ENCODE measurements at regions not wholly inside any gene's neighbourhood (a gene's known extent, or its start where the extent isn't known, plus 50 kb on each side); places are given as distances from the start of the nearest gene placed in this dataset.
A peak's percentile ranks its signal among the peaks of the same experiment; 100 is the strongest.
"Not testable (repeated sequence)": the region's sequence is repeated elsewhere in the genome, so short reads cannot be mapped to it uniquely, and the experiment has no call there.

DNA sequence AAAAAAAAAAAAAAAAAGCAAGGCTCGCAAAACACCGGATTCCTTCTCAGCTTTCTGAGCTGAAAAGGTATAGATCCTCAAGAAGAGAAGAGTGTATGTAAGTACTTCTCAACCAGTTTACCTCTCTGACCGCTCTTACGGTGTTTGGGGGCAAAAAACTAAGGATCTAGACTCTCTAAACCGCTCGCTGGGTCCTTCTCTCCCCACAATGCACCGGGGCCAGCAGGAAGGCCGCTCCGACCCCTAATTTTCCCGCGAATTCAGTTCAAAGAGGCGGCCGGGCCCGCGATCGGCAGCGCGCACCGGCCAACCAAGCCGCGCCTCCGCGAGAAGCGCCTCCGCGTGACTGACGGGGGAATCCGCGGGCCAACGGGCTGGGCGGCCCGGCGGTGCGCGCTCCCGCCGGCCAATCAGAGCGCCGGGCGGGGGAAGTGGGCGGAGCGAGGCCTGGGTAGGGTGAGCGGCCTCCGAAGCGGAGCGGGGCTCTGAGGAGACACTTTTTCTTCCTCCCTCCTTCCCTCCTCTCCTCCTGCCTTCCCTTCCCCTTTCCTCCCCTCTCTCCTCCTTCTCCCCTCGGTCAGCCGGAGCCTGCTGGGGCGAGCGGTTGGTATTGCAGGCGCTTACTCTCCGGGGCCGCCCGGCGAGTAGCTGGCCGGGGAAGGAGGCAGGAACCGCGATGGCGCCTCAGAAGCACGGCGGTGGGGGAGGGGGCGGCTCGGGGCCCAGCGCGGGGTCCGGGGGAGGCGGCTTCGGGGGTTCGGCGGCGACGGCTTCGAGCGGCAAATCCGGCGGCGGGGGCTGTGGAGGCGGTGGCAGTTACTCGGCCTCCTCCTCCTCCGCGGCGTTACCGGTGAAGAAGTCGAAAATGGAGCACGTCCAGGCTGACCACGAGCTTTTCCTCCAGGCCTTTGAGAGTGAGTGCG, 93.0 kb downstream of the CRLF3 start:
- peak; percentile 75 for DNase-seq (ENCODE audit: low read depth, low spot score)
- in situ Hi-C loops (cut with HindIII; ENCODE audit: low pct_unique_long_range_greater_than_20kb, low sequenced_read_pairs), result not testable (repeated sequence)

DNA sequence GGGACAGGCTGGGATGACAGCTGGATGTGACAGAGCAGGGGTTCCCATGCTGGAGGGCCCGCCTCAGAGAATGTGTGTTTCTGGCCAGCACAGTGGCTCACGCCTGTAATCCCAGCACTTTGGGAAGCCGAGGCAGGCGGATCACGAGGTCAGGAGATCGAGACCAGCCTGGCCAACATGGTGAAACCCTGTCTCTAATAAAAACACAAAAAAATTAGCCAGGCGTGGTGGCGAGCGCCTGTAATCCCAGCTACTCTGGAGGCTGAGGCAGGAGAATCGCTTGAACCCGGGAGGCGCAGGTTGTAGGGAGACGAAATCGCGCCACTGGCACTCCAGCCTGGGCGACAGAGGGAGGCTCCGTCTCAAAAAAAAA, 93.7 kb downstream of the CRLF3 start:
- in situ Hi-C loops (cut with HindIII; ENCODE audit: low pct_unique_long_range_greater_than_20kb, low sequenced_read_pairs), result not testable (repeated sequence)

DNA sequence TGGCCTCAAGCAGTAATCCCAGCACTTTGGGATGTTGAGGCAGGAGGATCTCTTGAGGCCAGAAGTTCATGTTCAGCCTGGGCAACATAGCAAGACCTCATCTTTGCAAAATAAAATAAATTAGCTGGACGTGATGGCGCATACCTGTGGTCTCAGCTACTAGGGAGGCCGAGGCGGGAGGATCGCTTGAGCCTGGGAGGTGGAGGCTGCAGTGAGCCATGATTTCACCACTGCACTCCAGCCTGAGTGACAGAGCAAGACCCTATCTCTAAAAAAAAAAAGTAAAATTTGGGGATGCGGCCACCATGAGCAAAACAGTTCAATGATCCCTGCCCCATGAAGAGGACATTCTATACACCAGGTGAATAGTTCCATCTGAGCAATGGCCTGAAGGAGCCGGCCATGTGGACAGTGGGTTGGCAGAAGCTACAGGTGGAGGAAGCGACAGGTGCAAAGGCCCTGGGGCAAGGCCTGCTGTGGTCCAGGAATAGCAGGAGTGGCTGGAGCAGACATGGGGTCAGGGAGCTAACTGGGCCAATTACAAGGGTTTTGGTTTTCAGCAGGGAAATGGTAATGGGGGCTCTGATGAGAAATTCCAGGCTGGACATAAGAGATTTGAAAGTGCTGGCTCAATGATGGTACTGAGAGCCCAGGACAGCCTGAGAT, 94.2 kb downstream of the CRLF3 start:
- DNase-seq (ENCODE audit: low read depth, low spot score); in situ Hi-C loops (cut with HindIII; ENCODE audit: low pct_unique_long_range_greater_than_20kb, low sequenced_read_pairs): not testable (repeated sequence)

More for the DNA sequence above, 93.7 kb downstream of the CRLF3 start:
- not testable (repeated sequence) for DNase-seq (ENCODE audit: low read depth, low spot score)

DNA sequence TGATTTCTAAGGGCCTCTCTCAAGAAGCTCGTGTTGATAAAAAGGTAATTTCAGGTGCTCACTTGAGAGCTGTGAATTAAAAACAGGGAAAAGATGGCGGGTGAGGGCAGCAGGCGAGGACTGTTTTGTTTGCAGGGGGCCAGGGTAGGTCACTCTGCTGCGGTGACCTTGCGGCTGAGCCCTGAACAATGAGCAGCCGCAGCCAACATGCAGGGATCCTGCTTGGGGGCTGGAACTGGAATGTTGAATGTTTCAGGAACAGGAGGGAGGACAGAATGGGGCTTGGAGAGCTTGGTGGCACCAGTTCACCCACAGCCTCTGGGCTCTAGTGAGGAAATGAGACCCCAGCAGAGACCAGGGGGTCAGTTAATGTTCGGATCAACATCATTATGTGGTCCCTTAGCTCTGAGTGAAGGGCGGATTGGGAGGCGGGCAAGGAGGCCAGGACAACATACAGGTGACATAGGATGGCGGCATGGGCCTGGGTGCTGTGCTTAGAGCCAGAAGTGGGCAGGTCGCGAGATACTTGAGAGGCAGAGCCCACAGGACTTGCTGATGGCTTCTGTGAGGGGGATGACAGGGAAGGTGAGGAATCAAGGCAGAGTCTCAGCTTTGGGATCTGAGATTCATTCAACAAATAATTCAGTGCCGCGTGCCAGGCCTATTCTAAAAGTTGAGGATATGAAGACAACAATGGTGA, 94.9 kb downstream of the CRLF3 start:
- DNase-seq (ENCODE audit: low read depth, low spot score), result not testable (repeated sequence)

DNA sequence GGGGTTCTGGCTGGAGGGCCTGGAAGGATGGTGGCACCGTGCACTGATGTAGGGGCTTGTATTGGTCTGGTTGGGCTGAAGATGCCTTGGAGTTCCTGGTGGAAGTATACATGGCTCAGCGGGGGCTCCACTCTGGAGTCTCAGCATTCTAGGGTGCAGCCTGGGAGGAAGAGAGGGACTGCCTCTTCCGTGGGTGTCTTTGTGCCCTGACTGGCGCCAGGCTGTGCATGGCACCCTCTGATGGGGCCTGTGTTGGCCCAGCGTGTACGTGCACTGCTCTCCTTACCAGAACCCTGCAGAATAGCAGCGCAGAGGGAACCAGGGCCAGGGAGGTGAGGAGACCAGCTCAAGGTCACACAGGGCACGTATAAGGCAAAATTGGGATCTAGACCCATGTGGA, 97.0 kb downstream of the CRLF3 start:
- DNase-seq (ENCODE audit: low read depth, low spot score); in situ Hi-C loops (cut with HindIII; ENCODE audit: low pct_unique_long_range_greater_than_20kb, low sequenced_read_pairs): not testable (repeated sequence)

More for the DNA sequence above, 94.9 kb downstream of the CRLF3 start:
- in situ Hi-C loops (cut with HindIII; ENCODE audit: low pct_unique_long_range_greater_than_20kb, low sequenced_read_pairs), result not testable (repeated sequence)

DNA sequence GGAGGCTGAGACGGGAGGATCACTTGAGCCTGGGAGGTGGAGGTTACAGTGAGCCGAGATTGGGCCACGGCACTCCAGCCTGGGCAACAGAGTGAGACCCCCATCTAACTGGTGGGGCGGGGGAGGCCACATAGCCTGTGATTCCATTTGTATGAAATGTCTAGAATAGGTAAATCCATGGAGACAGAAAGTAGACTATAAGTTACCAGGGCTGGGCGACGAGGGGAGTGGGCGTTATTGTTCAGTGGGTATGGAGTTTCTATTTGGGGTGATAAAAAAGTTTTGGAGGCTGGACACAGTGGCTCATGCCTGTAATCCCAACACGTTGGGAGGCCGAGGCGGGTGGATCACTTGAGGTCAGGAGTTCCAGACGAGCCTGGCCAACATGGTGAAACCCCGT, 97.8 kb downstream of the CRLF3 start:
- in situ Hi-C loops (cut with HindIII; ENCODE audit: low pct_unique_long_range_greater_than_20kb, low sequenced_read_pairs); DNase-seq (ENCODE audit: low read depth, low spot score): not testable (repeated sequence)

DNA sequence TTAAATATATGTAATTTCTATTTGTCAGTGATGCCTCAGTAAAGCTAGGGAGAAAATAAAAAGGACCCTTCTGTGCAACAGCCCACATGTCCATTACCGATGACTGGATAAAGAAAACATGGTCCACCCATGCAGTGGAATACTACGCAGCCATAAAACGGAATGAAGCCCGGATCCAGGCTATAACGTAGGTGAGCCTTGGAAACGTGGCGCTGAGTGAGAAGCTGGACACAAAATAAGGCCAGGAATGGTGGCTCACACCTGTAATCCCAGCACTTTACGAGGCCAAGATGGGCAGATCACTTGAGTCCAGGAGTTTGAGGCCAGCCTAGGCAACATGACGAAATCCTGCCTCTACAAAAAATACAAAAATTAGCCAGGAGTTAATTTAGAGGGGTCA, 98.2 kb downstream of the CRLF3 start:
- in situ Hi-C loops (cut with HindIII; ENCODE audit: low pct_unique_long_range_greater_than_20kb, low sequenced_read_pairs), result not testable (repeated sequence)

DNA sequence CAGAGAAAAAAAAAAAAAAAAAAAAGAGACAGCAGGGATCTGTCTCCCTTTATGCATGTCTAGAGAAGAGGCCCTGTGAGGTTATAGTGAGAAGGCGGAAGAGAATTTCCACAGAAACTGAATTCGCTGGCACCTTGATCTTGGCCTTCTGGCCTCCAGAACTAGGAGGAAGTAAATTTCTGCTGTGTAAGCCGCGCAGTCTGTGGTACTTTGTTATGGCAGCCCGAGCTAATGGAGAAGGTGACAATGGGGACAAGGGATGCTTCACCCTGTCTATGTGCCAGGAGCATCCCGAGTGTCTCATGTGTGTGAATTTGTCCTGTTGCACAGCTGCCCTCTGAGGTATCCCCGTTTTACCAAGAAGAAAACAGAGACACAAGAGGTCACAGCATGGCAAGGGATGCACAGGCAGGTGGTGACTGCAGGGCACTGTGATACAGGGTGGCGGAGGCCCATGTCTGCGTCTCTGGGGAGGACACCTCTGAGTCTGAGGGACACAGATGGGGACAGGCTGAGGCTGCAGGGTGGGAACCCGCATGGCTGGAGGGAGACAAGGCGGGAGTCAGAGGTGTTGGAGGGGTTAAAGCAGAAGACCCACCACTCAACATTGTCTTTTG, 100.3 kb downstream of the CRLF3 start:
- DNase-seq (ENCODE audit: low read depth, low spot score); in situ Hi-C loops (cut with HindIII; ENCODE audit: low pct_unique_long_range_greater_than_20kb, low sequenced_read_pairs): not testable (repeated sequence)

More for the DNA sequence above, 98.2 kb downstream of the CRLF3 start:
- not testable (repeated sequence) for DNase-seq (ENCODE audit: low read depth, low spot score)

DNA sequence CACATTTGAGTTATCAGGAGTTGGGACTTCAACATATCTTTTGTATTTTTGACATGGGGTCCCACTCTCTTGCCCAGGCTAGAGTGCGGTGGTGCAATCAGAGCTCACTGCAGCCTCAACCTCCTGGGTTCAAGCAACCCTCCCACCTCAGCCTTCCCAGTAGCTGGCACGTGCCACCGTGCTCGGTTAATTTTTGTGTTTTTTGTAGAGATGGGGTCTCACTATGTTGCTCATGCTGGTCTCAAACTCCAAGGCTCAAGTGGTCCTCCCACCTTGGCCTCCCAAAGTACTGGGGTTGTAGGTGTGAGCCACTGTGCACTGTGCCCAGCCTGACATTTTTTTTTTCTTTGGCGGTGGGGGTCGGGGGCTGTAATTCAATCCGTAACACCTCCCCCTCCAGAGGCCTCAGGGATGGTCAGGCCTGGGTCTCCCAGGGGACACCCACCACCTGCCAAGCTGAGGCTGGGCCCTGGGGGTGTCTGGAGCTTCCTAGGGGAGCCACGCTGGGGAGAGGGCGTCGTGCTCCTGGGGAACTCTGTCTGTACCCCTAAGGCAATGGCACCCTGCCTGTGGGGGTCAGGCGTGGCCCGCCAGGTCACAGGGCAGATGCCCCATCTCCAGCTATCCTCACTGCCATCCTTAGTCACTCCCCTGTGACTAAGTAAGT, 102.2 kb downstream of the CRLF3 start:
- in situ Hi-C loops (cut with HindIII; ENCODE audit: low pct_unique_long_range_greater_than_20kb, low sequenced_read_pairs); DNase-seq (ENCODE audit: low read depth, low spot score): not testable (repeated sequence)

DNA sequence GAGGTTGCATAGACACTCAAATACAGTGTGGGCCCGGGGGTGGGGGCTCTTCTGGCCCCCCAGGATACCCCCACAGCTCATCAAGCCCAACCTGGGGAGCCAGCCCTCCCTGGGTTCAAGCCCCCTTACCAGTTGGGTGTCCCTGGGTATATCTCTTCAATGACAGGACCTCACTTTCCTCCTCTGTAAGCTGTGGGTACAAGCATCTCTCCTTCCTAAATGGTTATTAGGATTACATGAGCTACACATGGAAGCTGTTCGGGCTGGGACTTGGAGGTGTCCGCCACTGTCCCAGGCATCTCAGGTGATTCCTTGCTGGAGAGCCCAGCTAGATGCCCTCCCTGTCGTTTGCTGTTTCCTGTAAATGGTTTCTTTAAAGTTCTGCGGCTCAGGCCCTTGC, 103.5 kb downstream of the CRLF3 start:
- DNase-seq (ENCODE audit: low read depth, low spot score); in situ Hi-C loops (cut with HindIII; ENCODE audit: low pct_unique_long_range_greater_than_20kb, low sequenced_read_pairs): not testable (repeated sequence)

DNA sequence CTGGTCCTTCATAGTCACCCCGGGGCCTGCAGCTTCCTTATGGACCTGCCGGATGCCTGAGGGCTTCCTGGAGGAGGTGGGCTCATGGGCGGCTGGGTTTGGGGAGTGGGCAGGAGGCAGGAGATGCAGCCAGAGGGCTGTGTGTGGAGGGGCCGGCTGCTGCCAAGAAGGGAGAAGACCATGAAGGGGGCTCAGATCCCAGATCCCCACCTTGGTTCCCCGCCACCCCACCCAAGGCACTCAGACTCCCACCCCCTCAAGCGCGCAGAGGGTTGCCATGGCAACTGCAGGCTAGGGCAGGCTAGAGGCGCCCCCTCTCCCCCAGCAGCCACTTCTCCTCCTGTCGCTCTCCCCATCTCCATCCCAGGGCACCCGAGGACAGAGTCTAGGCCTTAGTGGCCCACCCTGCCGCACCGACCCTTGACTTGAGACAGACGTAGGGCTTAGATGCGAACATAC, 104.5 kb downstream of the CRLF3 start:
- in situ Hi-C loops (cut with HindIII; ENCODE audit: low pct_unique_long_range_greater_than_20kb, low sequenced_read_pairs), result no loop called here
- DNase-seq (ENCODE audit: low read depth, low spot score), result no peak

DNA sequence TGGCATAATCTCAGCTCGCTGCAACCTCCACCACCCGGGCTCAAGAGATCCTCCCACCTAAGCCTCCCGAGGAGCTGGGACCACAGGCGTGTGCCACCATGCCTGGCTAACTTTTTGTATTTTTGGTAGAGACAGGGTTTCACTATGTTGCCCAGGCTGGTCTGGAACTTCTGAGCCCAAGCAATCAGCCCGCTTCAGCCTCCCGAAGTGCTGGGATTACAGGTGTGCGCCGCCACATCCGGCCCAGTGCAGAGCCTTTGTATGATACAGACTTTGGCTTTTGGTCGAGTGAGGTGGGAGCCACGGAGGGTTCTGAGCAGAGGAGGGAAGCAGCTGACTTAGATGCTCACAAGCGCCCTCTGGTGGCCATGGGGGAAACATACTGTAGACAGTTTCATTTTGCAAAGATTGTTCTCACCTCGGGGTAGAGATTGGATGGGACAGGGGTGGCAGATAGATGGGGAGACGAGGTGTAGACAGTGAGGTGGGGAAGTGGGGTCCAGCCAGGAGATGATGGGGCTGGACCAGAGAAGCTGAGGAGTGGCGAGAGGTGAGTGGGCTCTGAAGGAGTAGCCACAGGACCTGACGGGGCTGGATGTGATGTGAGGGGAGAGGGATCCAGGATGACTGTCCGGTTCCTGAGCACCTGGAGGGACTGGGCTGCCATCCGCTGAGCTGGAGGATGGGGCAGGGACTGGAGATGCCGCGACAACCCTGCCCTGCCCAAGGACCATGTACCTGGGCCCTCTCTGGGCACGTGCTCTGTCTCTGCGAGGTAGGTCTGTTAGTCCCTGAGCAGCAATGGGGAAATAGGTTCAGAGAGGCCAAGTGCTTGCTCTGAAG, 105.1 kb downstream of the CRLF3 start:
- peak; percentile 75 for DNase-seq (ENCODE audit: low read depth, low spot score)
- in situ Hi-C loops (cut with HindIII; ENCODE audit: low pct_unique_long_range_greater_than_20kb, low sequenced_read_pairs), result not testable (repeated sequence)

DNA sequence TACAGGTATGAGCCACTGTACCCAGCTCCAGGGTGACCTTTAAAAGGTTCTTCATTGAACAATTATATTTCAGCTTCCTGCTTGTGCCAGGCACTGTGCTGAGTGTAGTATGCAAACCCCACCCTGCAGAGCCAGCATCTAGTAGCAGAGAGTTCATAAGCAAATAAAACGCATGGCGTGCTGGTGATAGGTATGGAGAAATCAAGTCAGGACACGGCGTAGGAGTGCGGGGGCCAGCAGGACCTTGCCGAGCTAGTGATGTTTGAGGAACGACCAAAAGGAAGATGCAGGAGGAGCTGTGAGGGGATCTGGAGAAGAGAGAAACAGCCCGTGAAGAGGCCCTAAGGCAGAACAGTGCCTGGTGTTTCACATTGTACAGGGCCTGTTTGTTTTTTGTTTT, 105.8 kb downstream of the CRLF3 start:
- in situ Hi-C loops (cut with HindIII; ENCODE audit: low pct_unique_long_range_greater_than_20kb, low sequenced_read_pairs); DNase-seq (ENCODE audit: low read depth, low spot score): not testable (repeated sequence)

DNA sequence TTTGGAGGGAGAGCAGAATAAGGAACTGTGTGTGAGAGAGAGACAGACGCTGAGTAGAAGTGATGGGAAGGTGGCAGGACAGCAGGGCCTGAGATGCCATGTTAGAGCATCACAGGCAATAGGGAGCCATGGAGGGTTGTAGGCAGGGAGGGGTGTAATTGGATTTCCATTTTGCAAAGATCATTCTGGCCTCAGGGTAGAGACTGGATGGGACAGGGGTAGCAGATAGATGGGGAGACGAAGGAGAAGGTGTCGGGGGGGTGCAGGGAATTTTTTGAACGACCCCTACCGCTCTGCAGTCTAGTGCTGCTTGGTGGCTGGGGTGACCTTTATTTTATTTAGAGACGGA, 106.4 kb downstream of the CRLF3 start:
- DNase-seq (ENCODE audit: low read depth, low spot score); in situ Hi-C loops (cut with HindIII; ENCODE audit: low pct_unique_long_range_greater_than_20kb, low sequenced_read_pairs): not testable (repeated sequence)

DNA sequence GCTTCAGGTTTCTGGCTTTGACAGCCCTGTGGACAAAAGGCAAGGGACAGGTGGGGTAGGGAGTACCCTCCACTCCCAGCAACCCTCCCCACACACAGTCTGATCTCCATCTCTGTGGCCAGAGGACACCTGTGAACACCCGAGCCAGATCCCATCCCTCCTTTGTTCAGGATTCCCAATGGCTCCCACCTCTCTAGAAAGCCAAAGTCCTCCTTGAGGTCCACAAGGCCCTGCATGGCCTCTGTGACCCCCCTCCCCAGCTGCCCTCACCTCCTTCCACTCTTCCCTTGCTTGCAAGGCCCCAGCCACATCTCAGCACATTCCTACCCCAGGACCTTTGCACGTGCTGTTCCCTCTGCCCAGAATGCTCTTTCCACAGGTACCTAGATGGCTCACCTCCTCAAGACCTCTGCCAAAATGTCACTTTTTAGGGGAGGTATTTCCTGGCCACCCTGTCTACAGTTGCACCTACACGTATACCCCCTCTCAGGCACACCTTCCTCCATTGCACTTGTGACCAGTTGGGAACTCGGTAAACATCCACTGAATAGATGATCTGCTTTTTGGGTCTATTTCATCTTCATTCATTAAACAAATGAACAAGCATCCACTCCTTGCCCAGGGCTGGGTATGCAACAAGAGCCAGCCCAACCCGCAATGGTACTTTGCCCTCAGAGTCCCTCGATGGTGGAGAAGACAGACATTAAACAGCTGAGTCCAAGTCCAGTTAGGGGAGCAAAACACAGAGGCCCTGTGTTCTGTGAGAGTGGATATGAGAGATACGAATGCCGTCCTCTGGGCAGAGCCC, 107.0 kb downstream of the CRLF3 start:
- no peak for DNase-seq (ENCODE audit: low read depth, low spot score)
- in situ Hi-C loops (cut with HindIII; ENCODE audit: low pct_unique_long_range_greater_than_20kb, low sequenced_read_pairs), result no loop called here
